H1 (cell line): ENCODE measurements at regions not wholly inside any gene's neighbourhood (a gene's known extent, or its start where the extent isn't known, plus 50 kb on each side); places are given as distances from the start of the nearest gene placed in this dataset.

Experiments
- CTCF ChIA-PET: fragments of 300-600 bp; sonication (Branson Sonifier 250); formaldehyde crosslinking; loops from one replicate; lab custom pipeline; 2021; ENCODE audit not compliant: partially characterized antibody; lab: Charles Lee
- POLR2A ChIA-PET: fragments of 300-600 bp; sonication (Branson Sonifier 250); formaldehyde crosslinking; loops from one replicate; lab custom pipeline; 2021; ENCODE audit warnings: inconsistent platforms; ENCODE audit not compliant: partially characterized antibody; lab: Charles Lee
- DNase-seq, 2 experiments: peaks; one replicate each; pipeline versions ENCODE4 v3.0.0 to v3.0.0-alpha.2; 2010 to 2022; ENCODE audit warnings: low spot score in 2 of 2, low read depth in 1 of 2, mixed read lengths in 1 of 2
- FAIRE-seq: peaks from 2 replicates; lab custom pipeline; 2011; peaks lifted over from hg19 to GRCh38; lab: Jason Lieb, UNC
- H2AFZ ChIP-seq: 2 replicates; pipeline ENCODE4 v1.8.1; 2012; ENCODE audit warnings: low read length, inconsistent platforms
- H2AK5ac ChIP-seq: 2 replicates; pipeline ENCODE4 v1.6.1; 2013; ENCODE audit warnings: low read depth, low read length
- H2BK120ac ChIP-seq: replicated peaks from 2 replicates; pipeline ENCODE3; 2013; ENCODE audit warnings: low read depth, low read length, inconsistent platforms
- H2BK12ac ChIP-seq: 2 replicates; pipeline ENCODE4 v1.6.1; 2013; ENCODE audit warnings: low read depth, low read length
- H2BK15ac ChIP-seq: 2 replicates; pipeline ENCODE4 v1.6.1; 2013; ENCODE audit warnings: low read length
- H2BK20ac ChIP-seq: 2 replicates; pipeline ENCODE4 v1.6.1; 2013; ENCODE audit warnings: low read length
- H2BK5ac ChIP-seq: 2 replicates; pipeline ENCODE4 v1.6.1; 2013; ENCODE audit warnings: low read depth, low read length
- H3K14ac ChIP-seq: 2 replicates; pipeline ENCODE4 v1.6.1; 2013; ENCODE audit warnings: inconsistent platforms; ENCODE audit not compliant: insufficient read length
- H3K18ac ChIP-seq: 2 replicates; pipeline ENCODE4 v1.6.1; 2013; ENCODE audit warnings: low read length; ENCODE audit errors: extremely low read depth
- H3K23ac ChIP-seq: 2 replicates; pipeline ENCODE4 v1.6.1; 2013; ENCODE audit warnings: inconsistent platforms; ENCODE audit not compliant: insufficient read length
- H3K23me2 ChIP-seq: 2 replicates; pipeline ENCODE4 v1.6.1; 2013; ENCODE audit warnings: low read depth, low read length
- H3K27ac ChIP-seq: 2 replicates; pipeline ENCODE4 v1.6.1; 2011; ENCODE audit warnings: low read depth, low read length, inconsistent platforms
- H3K27me3 ChIP-seq, 4 experiments: replicated peaks in 1 of 4; 1 replicate in 1 of 4; 2 replicates in 3 of 4; pipeline versions ENCODE4 v1.6.1 to v1.8.1; 2011 to 2013; ENCODE audit warnings: low read length in 3 of 4, mild to moderate bottlenecking in 3 of 4, inconsistent platforms in 2 of 4, mixed read lengths in 2 of 4, moderate library complexity in 1 of 4; ENCODE audit not compliant: control insufficient read depth in 3 of 4, insufficient read depth in 3 of 4; ENCODE audit errors: extremely low read depth in 1 of 4
- H3K36me3 ChIP-seq, 4 experiments: 2 replicates each; pipeline versions ENCODE4 v1.6.1 to v1.8.1; 2011 to 2013; ENCODE audit warnings: mild to moderate bottlenecking in 4 of 4, low read length in 3 of 4, moderate library complexity in 2 of 4, control low read depth in 1 of 4, inconsistent platforms in 1 of 4; ENCODE audit not compliant: insufficient read depth in 4 of 4, control insufficient read depth in 2 of 4
- H3K4ac ChIP-seq: replicated peaks from 2 replicates; pipeline ENCODE3; 2013; ENCODE audit warnings: low read length, low read depth, mixed read lengths, inconsistent platforms; ENCODE audit not compliant: insufficient read length
- H3K4me1 ChIP-seq, 4 experiments: replicated peaks in 1 of 4; 1 replicate in 1 of 4; 2 replicates in 3 of 4; pipeline versions ENCODE4 v1.6.1 to v1.8.1; 2011 to 2013; ENCODE audit warnings: low read length in 3 of 4, inconsistent platforms in 2 of 4, mixed read lengths in 1 of 4; ENCODE audit not compliant: insufficient read depth in 4 of 4, control insufficient read depth in 3 of 4
- H3K4me2 ChIP-seq, 2 experiments: 2 replicates each; pipeline versions ENCODE4 v1.6.1 to v1.8.1; 2011 to 2013; ENCODE audit warnings: low read depth in 2 of 2, low read length in 2 of 2, control low read depth in 1 of 2, inconsistent platforms in 1 of 2, mild to moderate bottlenecking in 1 of 2; ENCODE audit not compliant: insufficient read depth in 1 of 2
- H3K4me3 ChIP-seq, 4 experiments: fragments of 200-600, 300-600 bp in 1 of 4; sonication (generic), shearing (Covaris generic), sonication (Bioruptor Twin) in 1 of 4; 2 replicates each; pipeline versions ENCODE4 v1.5.1 to v1.8.1; 2011 to 2016; ENCODE audit warnings: low read length in 4 of 4, low read depth in 3 of 4, control low read depth in 2 of 4, inconsistent platforms in 2 of 4, mild to moderate bottlenecking in 2 of 4, mixed read lengths in 1 of 4, moderate library complexity in 1 of 4; ENCODE audit not compliant: insufficient read depth in 2 of 4; ENCODE audit errors: extremely low read depth in 1 of 4
- H3K56ac ChIP-seq: replicated peaks from 2 replicates; pipeline ENCODE3; 2013; ENCODE audit warnings: low read depth, mild to moderate bottlenecking, mixed read lengths, low read length, inconsistent platforms; ENCODE audit not compliant: insufficient read length
- H3K79me1 ChIP-seq: 2 replicates; pipeline ENCODE4 v1.6.1; 2013; ENCODE audit warnings: low read depth, low read length, control low read depth
- H3K79me2 ChIP-seq, 2 experiments: 2 replicates each; pipeline versions ENCODE4 v1.6.1 to v1.8.1; 2012 to 2013; ENCODE audit warnings: low read length in 2 of 2, mild to moderate bottlenecking in 2 of 2, inconsistent platforms in 1 of 2; ENCODE audit not compliant: insufficient read depth in 2 of 2, control insufficient read depth in 1 of 2
- H3K9ac ChIP-seq, 4 experiments: replicated peaks in 1 of 4; 1 replicate in 1 of 4; 2 replicates in 3 of 4; pipeline versions ENCODE4 v1.6.1 to v1.8.1; 2011 to 2013; ENCODE audit warnings: low read depth in 3 of 4, low read length in 3 of 4, control low read depth in 2 of 4, mild to moderate bottlenecking in 2 of 4, moderate library complexity in 2 of 4, inconsistent platforms in 1 of 4; ENCODE audit errors: extremely low read depth in 1 of 4
- H3K9me3 ChIP-seq, 2 experiments: 2 replicates each; pipeline versions ENCODE4 v1.6.1 to v1.8.1; 2012 to 2013; ENCODE audit warnings: mild to moderate bottlenecking in 2 of 2, moderate library complexity in 2 of 2, control low read depth in 1 of 2, inconsistent platforms in 1 of 2, low read depth in 1 of 2, low read length in 1 of 2, mixed read lengths in 1 of 2; ENCODE audit not compliant: insufficient read depth in 2 of 2
- H4K20me1 ChIP-seq, 2 experiments: replicated peaks in 1 of 2; 2 replicates each; pipeline versions ENCODE3 to v1.8.1; 2011 to 2013; ENCODE audit warnings: inconsistent platforms in 2 of 2, low read length in 2 of 2, mild to moderate bottlenecking in 1 of 2; ENCODE audit not compliant: insufficient read depth in 2 of 2, control insufficient read depth in 1 of 2
- H4K5ac ChIP-seq: 2 replicates; pipeline ENCODE4 v1.6.1; 2013; ENCODE audit warnings: low read length, low read depth, mixed read lengths, inconsistent platforms; ENCODE audit not compliant: insufficient read length
- H4K8ac ChIP-seq: 2 replicates; pipeline ENCODE4 v1.8.0; 2013; ENCODE audit warnings: mild to moderate bottlenecking, moderate library complexity, low read length, inconsistent platforms; ENCODE audit not compliant: insufficient read depth; ENCODE audit errors: extremely low read depth
- H4K91ac ChIP-seq: replicated peaks from 2 replicates; pipeline ENCODE3; 2013; ENCODE audit warnings: low read length, mixed read lengths, inconsistent platforms; ENCODE audit not compliant: insufficient read length
- BCL11A ChIP-seq, 2 experiments: IDR thresholded peaks; one replicate each; pipeline ENCODE4 v1.6.1; 2011; ENCODE audit warnings: low read depth in 2 of 2, low read length in 2 of 2, mild to moderate bottlenecking in 2 of 2
- CBX8 ChIP-seq: fragments of 300-800, 300-1000 bp; sonication (generic); IDR thresholded peaks from 2 replicates; pipeline ENCODE4 v1.7.1; 2016; ENCODE audit warnings: low read depth, low read length, borderline replicate concordance
- CEBPB ChIP-seq: IDR thresholded peaks from 2 replicates; pipeline ENCODE4 v1.6.1; 2012; ENCODE audit warnings: low read depth, low read length
- CHD2 ChIP-seq: IDR thresholded peaks from 2 replicates; pipeline ENCODE4 v1.6.1; 2012; ENCODE audit warnings: low read length, improper control_type of control experiment
- GABPA ChIP-seq: IDR thresholded peaks from 2 replicates; pipeline ENCODE4 v1.6.1; 2011; ENCODE audit warnings: mild to moderate bottlenecking, low read length, moderate library complexity, borderline replicate concordance; ENCODE audit not compliant: insufficient read depth
- HDAC6 ChIP-seq: IDR thresholded peaks from one replicate; pipeline ENCODE4 v1.7.1; 2012; ENCODE audit warnings: low read depth, mild to moderate bottlenecking, inconsistent platforms, low read length, moderate library complexity
- PHF8 ChIP-seq: fragments of 200-600 bp; sonication (generic); conservative IDR thresholded peaks from 2 replicates; pipeline ENCODE4 v1.7.1; 2012; ENCODE audit warnings: low read depth, mild to moderate bottlenecking, inconsistent platforms, low read length, moderate library complexity
- POLR2A ChIP-seq, 2 experiments: IDR thresholded peaks; 1 replicate in 1 of 2; 2 replicates in 1 of 2; pipeline ENCODE4 v1.6.1; 2011; ENCODE audit warnings: low read depth in 2 of 2, low read length in 2 of 2, mild to moderate bottlenecking in 2 of 2; ENCODE audit errors: control extremely low read depth in 1 of 2
- POU5F1 ChIP-seq: IDR thresholded peaks from 2 replicates; pipeline ENCODE4 v1.6.1; 2011; ENCODE audit warnings: low read depth, mild to moderate bottlenecking, low read length, moderate library complexity
- RFX5 ChIP-seq: IDR thresholded peaks from 2 replicates; pipeline ENCODE4 v1.6.1; 2011; ENCODE audit warnings: low read depth, low read length, improper control_type of control experiment, borderline replicate concordance
- SIRT6 ChIP-seq: IDR thresholded peaks from one replicate; pipeline ENCODE4 v1.7.1; 2012; ENCODE audit warnings: low read length, inconsistent platforms
- TBP ChIP-seq: IDR thresholded peaks from 2 replicates; pipeline ENCODE4 v1.6.1; 2011; ENCODE audit warnings: low read depth, low read length, improper control_type of control experiment
- WGBS, 2 experiments: shearing (Covaris generic) in 1 of 2; methylation state at CpG; one replicate each; pipeline versions ENCODE4 v1.1.6 to v1.1.7; 2013 to 2015; ENCODE audit warnings: low lambda C conversion rate in 2 of 2, mixed read lengths in 2 of 2, inconsistent platforms in 1 of 2, low coverage in 1 of 2, missing lambda C conversion rate in 1 of 2; ENCODE audit not compliant: insufficient replicate concordance in 2 of 2, insufficient coverage in 1 of 2, insufficient read length in 1 of 2; ENCODE audit errors: extremely low coverage in 1 of 2, missing lambda C conversion rate in 1 of 2; 5-methylcytosine and 5-hydroxymethylcytosine counted together
- TF ChIP-seq, protein P1 (sequence below): IDR thresholded peaks from 2 replicates; pipeline ENCODE4 v1.6.1; 2012; ENCODE audit warnings: inconsistent platforms

- H3K4ac ChIP-seq, result no peak overlapping the region
- no peak overlapping the region for H3K23ac ChIP-seq
- no peaks in the 10 kb centered on the region for H3K36me3 ChIP-seq
- H2AFZ ChIP-seq, result no peak overlapping the region
- no peak overlapping the region for H2BK5ac ChIP-seq
- ChIA-PET POLR2A (no interaction called here), CTCF (interaction anchor here (0.7 to 1.0 kb wide), 2 partner anchors 9 to 160 kb away, joined by 3 read pairs; no protein-coding TSS in a partner anchor)
- no peak overlapping the region for H2AK5ac ChIP-seq
- H3K4me2 ChIP-seq, result no peak overlapping the region
- TF ChIP-seq HDAC6 (no peak), BCL11A (IDR thresholded peaks at IDR 0.05; ENCODE audit: low read depth in 2 of 2, low read length in 2 of 2) (no peak), PHF8 (no peak), GABPA (no peak), POU5F1 (no peak), CHD2 (no peak), RFX5 (no peak), CBX8 (no peak), SIRT6 (no peak), POLR2A (IDR thresholded peaks at IDR 0.05; ENCODE audit: control extremely low read depth in 1 of 2, low read depth in 2 of 2, low read length in 2 of 2) (no peak), CEBPB (no peak), TBP (no peak)
- TF ChIP-seq, protein P1, sequence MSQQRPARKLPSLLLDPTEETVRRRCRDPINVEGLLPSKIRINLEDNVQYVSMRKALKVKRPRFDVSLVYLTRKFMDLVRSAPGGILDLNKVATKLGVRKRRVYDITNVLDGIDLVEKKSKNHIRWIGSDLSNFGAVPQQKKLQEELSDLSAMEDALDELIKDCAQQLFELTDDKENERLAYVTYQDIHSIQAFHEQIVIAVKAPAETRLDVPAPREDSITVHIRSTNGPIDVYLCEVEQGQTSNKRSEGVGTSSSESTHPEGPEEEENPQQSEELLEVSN, result no peak
- DNase-seq (no peak), FAIRE-seq (no peak)
- H4K5ac ChIP-seq, result no peak overlapping the region
- no peak overlapping the region for H3K4me3 ChIP-seq
- no peak overlapping the region for H2BK20ac ChIP-seq
- WGBS, 2 experiments, result 93% methylated on average over 6 of the region's 6 CpGs; no CpG with 5 or more reads in 1 of the 2 experiments
- H3K79me2 ChIP-seq, result no peaks in the 10 kb centered on the region
- H4K8ac ChIP-seq, result no peak overlapping the region
- H3K23me2 ChIP-seq, result no peaks in the 10 kb centered on the region
- no peak overlapping the region for H2BK12ac ChIP-seq
- H3K27me3 ChIP-seq, result no peaks in the 10 kb centered on the region
- H3K56ac ChIP-seq, result no peak overlapping the region
- no peaks in the 10 kb centered on the region for H3K4me1 ChIP-seq
- H3K9ac ChIP-seq, result no peak overlapping the region
- no peak overlapping the region for H3K27ac ChIP-seq
- no peak overlapping the region for H2BK15ac ChIP-seq
- no peaks in the 10 kb centered on the region for H3K79me1 ChIP-seq
- no peaks in the 10 kb centered on the region for H4K20me1 ChIP-seq
- no peaks in the 10 kb centered on the region for H3K9me3 ChIP-seq
- no peak overlapping the region for H3K14ac ChIP-seq
- no peak overlapping the region for H2BK120ac ChIP-seq
- no peak overlapping the region for H4K91ac ChIP-seq
- no peak overlapping the region for H3K18ac ChIP-seq
Observed at GRCh38 chr3:64303401-64303800, 78.1 kb upstream of the PRICKLE2 start.
